Right lobe of liver (tissue), 4 donors: ENCODE measurements at regions not wholly inside any gene's neighbourhood (a gene's known extent, or its start where the extent isn't known, plus 50 kb on each side); places are given as distances from the start of the nearest gene placed in this dataset.

Experiments used
- CTCF ChIP-seq, 4 donors: fragments of 200-600 bp in 3 of 4; fragments of 450-650 bp in 1 of 4; IDR thresholded peaks; one replicate each; pipeline versions ENCODE4 v1.5.1 to v1.8.0; 2016 to 2022; ENCODE audit warnings: antibody characterized with exemption in 4 of 4, mild to moderate bottlenecking in 2 of 4
- POLR2A ChIP-seq: fragments of 450-650 bp; IDR thresholded peaks from one replicate; pipeline ENCODE4 v1.6.1; 2017; ENCODE audit warnings: antibody characterized with exemption, mild to moderate bottlenecking
- donor health status: DM: no; HTN: no; CAD: no.
- donor health status: DM: no; HTN: no; CAD: no.
- donor health status: DM: no; HTN: yes; CAD: no.

GRCh38 chr10:117740088-117740487, 197.5 kb downstream of the EMX2 start:
- no peak for TF ChIP-seq CTCF (IDR thresholded peaks at IDR 0.05)
- TF ChIP-seq POLR2A, result no peak
